GM12891 (cell line): ENCODE measurements at regions not wholly inside any gene's neighbourhood (a gene's known extent, or its start where the extent isn't known, plus 50 kb on each side); places are given as distances from the start of the nearest gene placed in this dataset.

Experiments
- PAX5 ChIP-seq: IDR thresholded peaks from 2 replicates; pipeline ENCODE4 v1.6.1; 2011; ENCODE audit warnings: low read length, moderate library complexity, mild to moderate bottlenecking; ENCODE audit not compliant: insufficient read depth, severe bottlenecking
- POLR2A ChIP-seq: IDR thresholded peaks from 2 replicates; pipeline ENCODE4 v1.6.1; 2011; ENCODE audit warnings: low read depth, low read length, control low read depth
- POLR2AphosphoS5 ChIP-seq: IDR thresholded peaks from 2 replicates; pipeline ENCODE4 v1.6.1; 2011; ENCODE audit warnings: low read depth, low read length, control low read depth
- POU2F2 ChIP-seq: IDR thresholded peaks from 2 replicates; pipeline ENCODE4 v1.6.1; 2011; ENCODE audit warnings: low read depth, mild to moderate bottlenecking, control low read depth, low read length, moderate library complexity
- TAF1 ChIP-seq: IDR thresholded peaks from 2 replicates; pipeline ENCODE4 v1.6.1; 2011; ENCODE audit warnings: low read depth, low read length, control low read depth

DNA sequence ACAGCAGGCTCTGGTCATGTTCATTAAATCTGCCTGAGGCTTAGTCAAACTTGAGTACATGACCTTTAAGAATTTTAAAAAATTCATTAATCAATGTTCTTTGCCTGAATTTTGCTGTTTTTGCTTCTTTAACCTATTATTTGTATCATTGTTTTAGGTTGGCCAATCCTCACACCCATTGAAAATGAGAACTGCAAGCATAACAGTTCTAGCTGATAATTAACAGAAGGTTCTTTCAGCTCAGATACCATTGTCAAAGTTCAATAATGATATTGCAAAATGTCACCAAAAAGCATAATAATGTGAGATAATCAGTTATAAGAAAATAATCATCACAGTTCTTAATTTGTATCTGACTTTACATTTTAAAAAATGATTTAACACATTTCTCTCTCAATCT, 583.1 kb downstream of the TFAP2A start:
- no peak for TF ChIP-seq POLR2A
- TF ChIP-seq PAX5: no peak
- TF ChIP-seq TAF1: no peak
- no peak for TF ChIP-seq POLR2AphosphoS5
- no peak for TF ChIP-seq POU2F2
